GM21528 (cell line): ENCODE measurements at regions not wholly inside any gene's neighbourhood (a gene's known extent, or its start where the extent isn't known, plus 50 kb on each side); places are given as distances from the start of the nearest gene placed in this dataset.
"Not testable (repeated sequence)": the region's sequence is repeated elsewhere in the genome, so short reads cannot be mapped to it uniquely, and the experiment has no call there.

Source experiments
- ATAC-seq: cut with Tn5 transposase; IDR thresholded peaks from one replicate; pipeline ENCODE4 v1.9.1; 2021; ENCODE audit warnings: mild to moderate bottlenecking, moderate library complexity; ENCODE audit not compliant: unreplicated experiment, low FRiP score

DNA sequence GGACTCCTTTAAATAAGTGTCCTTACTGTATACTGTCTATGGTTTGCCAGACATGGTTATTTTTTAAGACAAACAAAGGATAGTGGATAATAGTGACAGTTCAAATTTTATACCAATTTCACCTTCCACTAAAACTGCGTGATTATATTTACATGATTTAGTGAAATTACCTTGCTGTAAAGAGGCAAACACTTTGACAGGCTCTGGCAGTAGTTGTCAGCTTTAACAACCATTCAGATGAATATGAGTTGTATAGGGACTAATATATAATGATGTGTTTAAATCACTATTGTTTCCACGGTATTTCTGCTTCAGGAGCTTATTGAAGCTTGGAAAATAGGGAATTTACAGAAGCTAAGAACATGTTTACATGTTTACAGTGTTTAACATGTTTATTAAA is 1364.0 kb downstream of the FSCB start:
- no peak for ATAC-seq

DNA sequence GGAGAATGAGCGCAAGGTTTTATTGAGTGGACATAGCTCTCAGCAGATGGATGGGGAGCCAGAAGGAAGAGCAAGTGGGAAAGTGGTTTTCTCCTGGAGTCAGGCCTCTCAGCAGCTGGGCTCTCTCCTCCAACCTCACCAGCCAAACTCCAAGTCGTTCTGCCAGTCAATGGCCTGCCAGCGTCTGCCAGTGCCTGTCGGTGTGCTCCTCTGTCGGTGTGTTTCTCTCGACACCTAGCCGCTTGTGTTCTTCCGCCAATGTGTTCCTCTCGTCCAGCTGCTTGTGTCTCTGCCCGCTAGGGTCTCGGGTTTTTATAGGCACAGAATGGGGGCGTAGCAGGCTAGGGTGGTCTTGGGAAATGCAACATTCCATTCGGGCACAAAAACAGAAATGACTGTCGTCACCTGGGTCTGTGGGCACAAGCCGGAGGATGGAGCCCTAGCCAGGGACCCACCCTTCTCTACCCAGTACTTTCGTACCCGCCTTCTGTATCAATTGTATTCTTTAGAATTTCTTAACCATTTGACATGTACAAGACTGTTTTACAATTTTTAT is 1365.4 kb downstream of the FSCB start:
- ATAC-seq: no peak

DNA sequence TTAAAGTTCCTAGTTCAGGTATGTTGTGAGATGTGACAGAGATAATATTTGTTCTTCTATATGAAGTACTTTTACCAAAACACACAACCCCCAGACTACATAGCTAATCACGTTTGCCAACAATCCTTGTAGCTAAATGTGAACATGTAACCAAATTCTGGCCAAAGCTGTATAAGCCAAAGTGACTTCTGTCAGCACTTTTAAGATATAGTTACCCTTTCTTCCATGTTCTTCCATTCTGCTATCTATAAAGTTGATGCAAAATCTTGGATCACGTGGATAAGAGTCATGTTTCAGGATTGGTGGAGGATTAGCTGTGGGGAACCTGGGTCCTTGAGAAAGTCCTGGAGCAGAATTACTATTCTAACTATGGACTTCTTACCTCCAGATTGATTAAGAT is 1366.6 kb downstream of the FSCB start:
- ATAC-seq: no peak

- ATAC-seq: no peak
Observed at GRCh38 chr14:43135877-43136411, 1371.1 kb downstream of the FSCB start.

DNA sequence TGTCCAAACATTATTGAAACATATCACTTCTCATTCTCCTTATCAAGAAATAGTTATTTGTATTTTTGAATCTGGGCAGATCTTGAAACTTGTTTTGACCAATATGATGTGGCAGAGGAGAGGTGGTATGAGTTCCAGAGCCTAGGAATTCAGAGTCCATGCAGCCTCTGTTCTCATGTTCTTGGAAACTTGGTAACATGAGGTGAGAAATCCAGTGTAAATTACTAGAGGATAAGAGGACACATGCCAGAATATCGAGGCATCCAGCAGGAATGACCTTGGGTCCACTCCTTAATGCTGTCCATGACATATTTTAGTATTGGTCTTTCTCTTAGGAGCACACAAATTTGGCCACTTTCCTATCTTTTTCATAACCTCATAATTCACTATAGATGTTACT is 1374.6 kb downstream of the FSCB start:
- ATAC-seq: no peak

DNA sequence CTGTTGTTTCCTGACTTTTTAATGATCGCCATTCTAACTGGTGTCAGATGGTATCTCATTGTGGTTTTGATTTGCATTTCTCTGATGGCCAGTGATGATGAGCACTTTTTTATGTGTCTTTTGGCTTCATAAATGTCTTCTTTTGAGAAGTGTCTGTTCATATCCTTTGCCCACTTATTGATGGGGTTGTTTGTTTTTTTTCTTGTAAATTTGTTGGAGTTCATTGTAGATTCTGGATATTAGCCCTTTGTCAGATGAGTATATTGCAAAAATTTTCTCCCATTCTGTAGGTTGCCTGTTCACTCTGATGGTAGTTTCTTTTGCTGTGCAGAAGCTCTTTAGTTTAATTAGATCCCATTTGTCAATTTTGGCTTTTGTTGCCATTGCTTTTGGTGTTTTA is 1378.7 kb downstream of the FSCB start:
- not testable (repeated sequence) for ATAC-seq

DNA sequence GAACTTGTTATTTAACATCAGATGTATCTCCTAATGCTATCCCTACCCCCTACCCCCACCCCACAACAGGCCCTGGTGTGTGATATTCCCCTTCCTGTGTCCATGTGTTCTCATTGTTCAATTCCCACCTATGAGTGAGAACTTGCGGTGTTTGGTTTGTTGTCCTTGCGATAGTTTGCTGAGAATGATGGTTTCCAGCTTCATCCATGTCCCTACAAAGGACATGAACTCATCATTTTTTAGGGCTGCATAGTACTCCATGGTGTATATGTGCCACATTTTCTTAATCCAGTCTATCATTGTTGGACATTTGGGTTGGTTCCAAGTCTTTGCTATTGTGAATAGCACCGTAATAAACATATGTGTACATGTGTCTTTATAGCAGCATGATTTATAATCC is 1379.2 kb downstream of the FSCB start:
- not testable (repeated sequence) for ATAC-seq

- no peak for ATAC-seq
Observed at GRCh38 chr14:43123544-43123943, 1383.5 kb downstream of the FSCB start.

- no peak for ATAC-seq
Observed at GRCh38 chr14:43119672-43120071, 1387.4 kb downstream of the FSCB start.

DNA sequence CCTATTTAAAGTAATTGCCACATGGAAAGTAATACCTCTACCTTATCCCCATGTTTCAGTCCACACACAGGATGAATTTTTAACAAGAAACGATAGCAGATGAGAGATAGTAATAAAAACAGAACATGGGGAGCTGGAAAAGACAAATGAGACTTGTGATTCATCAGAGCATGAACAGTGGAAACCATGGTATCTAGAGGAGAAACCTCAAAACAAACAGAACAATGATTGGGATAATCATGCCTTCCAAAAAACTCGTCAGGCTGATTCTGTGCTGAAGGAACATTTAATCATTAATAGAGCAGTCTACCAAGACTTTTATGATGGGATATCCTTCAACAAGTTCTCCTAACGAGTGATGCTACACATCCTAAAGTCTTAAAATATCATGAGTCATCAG is 1390.7 kb downstream of the FSCB start:
- no peak for ATAC-seq

DNA sequence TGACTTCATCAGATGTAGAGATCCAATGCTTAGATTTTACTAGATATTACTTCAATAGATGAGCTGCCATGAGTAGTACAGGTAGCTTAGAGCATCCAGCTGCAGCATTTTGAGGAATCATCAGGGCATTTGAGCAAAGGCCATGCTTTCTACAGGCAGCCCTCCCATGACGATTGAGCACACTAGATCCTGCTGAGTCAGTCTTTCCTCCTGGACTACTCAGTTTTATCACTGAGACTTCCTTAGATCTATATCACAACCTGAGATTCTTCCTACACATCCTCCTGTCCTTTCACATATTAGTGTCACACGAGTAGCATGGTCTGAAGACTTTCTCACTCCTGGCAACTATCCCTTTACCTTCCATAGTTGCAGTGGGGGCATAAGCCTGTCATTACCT is 1401.8 kb downstream of the FSCB start:
- ATAC-seq: no peak

- ATAC-seq: no peak
Observed at GRCh38 chr14:43090380-43090779, 1416.7 kb downstream of the FSCB start.

DNA sequence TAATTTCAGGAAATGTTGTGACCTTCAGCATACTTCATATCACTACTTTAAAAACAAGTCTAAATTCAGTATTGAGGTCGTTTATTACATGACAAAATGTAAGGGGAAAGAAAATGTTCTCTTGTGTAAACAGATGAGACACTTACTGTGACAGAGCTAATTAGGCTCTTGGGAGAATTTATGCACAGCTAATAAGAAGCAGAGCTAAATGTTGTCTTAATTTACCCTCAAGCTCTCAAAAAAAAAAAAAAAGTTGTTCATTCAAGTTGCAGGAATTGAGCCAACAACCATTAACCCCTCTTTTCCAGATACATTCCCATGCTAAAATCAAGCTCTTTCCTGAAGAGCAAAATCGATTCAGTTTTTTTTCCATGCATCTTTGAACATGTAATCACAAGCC is 1419.4 kb downstream of the FSCB start:
- ATAC-seq: no peak

DNA sequence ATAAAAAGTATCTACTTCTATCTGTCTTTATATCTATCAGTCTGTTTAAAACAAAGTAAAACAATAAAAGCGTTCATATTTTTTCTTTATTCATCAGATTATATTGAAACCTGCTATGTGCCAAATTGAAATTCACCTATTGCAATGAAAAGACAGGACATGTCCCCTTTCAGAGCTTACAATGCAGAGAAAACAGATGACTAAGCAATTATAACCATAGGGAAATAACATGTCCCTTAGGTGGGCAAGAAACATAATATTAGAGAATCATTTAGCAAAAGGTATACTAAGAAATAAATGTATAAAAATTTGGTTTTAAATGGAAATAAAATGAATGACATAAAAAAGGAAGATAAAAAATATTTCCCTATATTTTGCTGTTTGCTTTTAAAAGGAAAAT is 1421.3 kb downstream of the FSCB start:
- no peak for ATAC-seq

- ATAC-seq: not testable (repeated sequence)
Observed at GRCh38 chr14:43067372-43067771, 1439.7 kb downstream of the FSCB start.

DNA sequence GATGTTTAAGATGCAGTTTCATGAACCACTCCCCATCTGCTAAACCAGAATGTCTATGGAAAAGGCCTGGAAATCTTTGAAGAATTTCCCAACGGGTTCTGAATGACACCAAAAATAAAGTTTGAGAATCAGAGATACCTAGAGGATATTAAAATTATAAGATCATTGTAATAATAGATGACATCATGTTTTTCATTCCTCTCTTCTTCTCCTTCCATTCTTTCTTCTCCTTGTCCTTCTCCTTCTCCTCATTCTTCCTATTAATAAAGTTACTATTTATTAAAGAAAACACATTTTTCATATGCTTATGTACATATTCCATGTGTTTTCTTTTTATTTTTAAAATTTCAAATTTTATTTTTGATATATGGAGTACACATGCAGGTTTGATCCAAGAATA is 1449.4 kb downstream of the LRFN5 start:
- no peak for ATAC-seq

DNA sequence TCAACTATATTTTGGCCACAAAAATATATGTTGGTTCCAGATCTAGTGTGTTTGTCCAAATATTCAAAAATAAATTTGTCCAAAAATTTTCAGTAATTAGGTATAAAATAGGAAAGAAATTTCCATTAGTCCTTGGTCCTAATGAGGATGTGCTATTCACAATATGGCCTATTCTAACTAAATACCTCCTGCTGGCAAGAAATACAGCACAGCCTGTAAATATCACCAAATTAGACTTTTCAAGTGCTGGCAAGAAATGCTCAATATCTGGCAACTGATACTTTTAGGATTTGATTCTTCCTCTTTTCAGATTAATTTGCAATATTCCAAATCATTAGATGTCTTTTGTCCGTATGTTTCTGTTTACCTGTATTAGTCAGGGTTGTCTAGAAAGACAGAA is 1446.2 kb downstream of the LRFN5 start:
- no peak for ATAC-seq

DNA sequence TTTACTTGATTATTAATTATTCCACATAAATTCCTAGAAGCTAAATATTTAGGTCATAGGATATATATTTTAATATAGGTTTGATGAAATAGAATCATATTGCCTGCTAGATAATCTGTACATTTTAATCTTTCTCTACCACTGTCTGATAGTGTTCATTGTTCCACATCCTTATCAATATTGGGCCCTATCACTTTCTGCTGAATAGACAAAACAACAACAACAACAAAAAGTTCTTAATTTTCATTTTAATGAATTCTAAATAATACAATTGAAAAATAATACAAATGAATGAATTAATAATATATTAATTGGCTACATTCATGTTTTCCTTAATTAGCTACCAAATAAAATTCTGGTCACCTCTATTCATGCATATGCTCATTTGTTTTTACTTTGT is 1437.2 kb downstream of the LRFN5 start:
- no peak for ATAC-seq

DNA sequence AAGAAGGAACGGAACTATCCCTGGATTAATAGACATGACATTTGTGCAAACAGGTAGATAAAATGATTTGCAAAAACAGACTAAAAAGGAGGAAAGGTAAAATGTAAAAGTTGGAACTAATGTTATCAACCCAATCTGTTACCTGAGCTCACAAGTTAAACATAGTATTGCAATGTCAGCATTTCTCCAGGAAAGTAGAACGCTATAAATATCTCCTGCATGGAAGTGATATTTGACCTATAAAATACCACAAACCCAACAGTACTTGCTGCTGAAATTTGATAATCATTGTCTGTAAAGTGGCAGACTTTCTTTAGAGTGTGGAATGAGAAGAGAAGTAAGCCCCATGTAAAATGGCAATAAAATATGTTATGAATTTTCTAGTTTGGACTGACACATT is 1435.7 kb downstream of the LRFN5 start:
- ATAC-seq: no peak

DNA sequence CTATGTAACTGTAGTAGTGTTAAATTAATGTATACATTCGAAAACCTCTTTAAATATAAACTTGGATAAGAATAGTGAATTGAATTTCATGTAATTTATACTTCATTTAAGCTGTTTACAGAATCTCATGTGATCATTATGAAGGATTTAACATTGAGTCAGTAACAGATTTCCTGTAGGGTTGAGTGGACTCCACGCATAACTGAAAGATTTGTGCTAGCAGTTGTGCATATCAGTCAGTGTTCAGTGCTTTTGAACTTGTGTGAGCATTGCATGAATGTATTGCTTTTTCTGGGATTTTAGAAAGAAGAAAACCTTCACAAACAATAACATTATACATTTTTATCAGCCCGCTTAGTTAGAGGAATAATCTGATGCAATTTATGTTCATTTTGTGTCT is 1435.3 kb downstream of the LRFN5 start:
- ATAC-seq: no peak

DNA sequence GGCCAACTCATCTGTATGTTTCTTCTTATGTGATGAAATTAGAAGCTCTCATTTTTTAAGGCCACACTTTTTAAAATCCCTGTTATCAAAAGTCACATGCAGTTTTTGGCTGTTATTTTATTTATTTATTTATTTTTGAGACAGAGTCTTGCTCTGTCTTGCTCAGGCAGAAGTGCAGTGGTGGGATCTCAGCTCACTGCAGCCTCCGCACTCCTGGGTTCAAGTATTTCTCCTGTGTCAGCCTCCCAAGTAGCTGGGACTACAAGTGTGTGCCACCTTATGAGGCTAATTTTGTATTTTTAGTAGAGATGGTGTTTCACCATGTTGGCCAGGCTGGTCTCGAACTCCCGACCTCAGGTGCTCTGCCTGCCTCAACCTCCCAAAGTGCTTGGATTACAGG is 1434.5 kb downstream of the LRFN5 start:
- no peak for ATAC-seq

DNA sequence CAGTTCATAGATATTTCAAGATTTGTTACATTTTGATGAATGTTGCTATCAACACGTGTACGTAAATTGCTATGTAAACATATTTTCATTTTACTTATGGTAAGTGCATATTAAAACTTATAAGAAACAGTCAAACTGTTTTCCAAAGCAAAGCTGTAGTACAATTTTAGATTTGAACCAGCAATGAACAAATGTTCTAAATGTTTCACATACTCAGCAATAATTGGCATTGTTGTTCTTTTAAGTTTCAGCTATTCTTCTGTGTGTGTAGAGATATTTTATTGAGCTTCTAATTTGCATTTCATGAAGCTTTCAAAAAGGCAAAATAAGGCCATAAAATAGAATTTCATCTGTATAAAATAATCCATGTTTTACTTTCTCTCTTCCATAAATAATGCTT is 1433.2 kb downstream of the LRFN5 start:
- no peak for ATAC-seq

DNA sequence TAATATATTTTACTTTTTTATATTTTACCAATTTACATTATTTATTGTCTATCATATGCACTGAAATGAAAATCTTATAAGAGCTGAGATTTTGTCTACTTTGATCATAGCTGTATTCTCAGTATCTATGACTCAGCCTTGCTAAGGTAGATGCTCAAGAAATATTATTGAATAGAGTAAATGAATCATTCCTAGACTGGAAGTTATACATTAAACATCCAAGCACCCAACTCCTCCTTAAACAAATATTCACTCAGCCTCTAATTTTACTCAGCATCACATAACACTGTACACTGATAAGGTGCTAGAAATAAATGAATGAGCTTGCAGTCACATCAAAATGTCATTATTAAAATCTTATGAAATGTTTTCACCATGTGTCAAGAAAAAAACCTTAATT is 1424.9 kb downstream of the LRFN5 start:
- no peak for ATAC-seq
